ENCODE measurements at regions not wholly inside any gene's neighbourhood (a gene's known extent, or its start where the extent isn't known, plus 50 kb on each side); places are given as distances from the start of the nearest gene placed in this dataset.

- TF ChIP-seq GATA2 (IDR thresholded peaks at IDR 0.05; ENCODE audit: low read depth, low read length) (no peak), GATA3 (IDR thresholded peaks at IDR 0.05; ENCODE audit: low read depth, low read length) (no peak)
Observed at GRCh38 chr7:17474724-17475344, 176.4 kb downstream of the AHR start.
